ENCODE measurements at regions not wholly inside any gene's neighbourhood (a gene's known extent, or its start where the extent isn't known, plus 50 kb on each side); places are given as distances from the start of the nearest gene placed in this dataset.

DNA sequence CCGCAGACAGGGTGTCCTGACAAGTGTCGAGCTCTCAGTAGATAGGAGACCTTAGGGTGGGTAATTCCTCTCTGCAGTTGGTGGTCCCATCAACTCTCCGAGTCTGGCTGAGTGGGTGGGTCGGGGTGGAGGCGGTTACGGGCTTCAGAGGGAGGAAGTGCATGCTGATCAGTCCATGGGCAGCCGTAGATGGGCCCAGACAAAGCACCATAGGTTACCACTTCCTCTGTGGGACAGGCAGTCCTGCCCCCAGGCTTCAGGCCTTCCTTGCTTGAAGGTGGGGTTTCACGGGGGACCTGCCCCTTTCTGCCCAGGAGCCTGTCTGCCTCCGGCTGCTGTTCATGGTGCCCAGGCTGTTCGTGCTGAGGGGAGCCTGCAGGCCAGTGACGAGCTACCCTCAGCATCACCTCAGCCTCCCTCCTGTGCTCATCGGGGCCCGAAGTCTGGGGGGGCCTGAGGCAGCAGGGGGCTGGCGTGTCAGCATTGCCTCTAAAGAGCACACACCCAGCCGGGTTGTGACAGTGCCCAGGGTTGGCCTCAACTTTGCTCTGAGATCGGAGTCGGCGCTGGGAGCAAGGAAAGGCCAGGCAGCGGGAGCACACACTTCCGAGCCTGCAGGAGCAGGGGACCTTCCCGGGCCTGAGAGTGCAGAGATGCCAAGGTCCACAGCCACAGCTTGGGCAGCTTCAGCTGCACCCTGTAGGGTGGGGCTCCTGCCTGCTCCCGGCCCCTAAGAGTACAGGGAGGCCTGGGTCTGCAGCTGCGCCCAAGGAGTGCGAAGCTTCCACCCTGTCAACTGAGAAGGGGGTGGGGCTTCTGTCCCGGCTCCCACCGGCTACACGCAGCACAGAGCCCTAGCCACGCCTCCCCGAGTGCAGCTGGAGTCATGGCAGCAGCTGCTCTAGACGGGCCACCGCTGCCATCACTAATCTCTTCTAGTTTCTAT lies 225.4 kb upstream of the NRIP1 start:
- DNase-seq (ENCODE audit: extremely low spot score, unreplicated experiment), result no peak
- no peak overlapping the region for H3K27ac Mint-ChIP-seq (ENCODE audit: unreplicated experiment)
- H3K36me3 Mint-ChIP-seq (ENCODE audit: unreplicated experiment), result no peaks in the 10 kb centered on the region
- TF ChIP-seq, protein P1, sequence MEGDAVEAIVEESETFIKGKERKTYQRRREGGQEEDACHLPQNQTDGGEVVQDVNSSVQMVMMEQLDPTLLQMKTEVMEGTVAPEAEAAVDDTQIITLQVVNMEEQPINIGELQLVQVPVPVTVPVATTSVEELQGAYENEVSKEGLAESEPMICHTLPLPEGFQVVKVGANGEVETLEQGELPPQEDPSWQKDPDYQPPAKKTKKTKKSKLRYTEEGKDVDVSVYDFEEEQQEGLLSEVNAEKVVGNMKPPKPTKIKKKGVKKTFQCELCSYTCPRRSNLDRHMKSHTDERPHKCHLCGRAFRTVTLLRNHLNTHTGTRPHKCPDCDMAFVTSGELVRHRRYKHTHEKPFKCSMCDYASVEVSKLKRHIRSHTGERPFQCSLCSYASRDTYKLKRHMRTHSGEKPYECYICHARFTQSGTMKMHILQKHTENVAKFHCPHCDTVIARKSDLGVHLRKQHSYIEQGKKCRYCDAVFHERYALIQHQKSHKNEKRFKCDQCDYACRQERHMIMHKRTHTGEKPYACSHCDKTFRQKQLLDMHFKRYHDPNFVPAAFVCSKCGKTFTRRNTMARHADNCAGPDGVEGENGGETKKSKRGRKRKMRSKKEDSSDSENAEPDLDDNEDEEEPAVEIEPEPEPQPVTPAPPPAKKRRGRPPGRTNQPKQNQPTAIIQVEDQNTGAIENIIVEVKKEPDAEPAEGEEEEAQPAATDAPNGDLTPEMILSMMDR (IDR thresholded peaks at IDR 0.05), result no peak
- H3K4me3 Mint-ChIP-seq (ENCODE audit: unreplicated experiment), result no peak overlapping the region
- no peaks in the 10 kb centered on the region for H3K27me3 Mint-ChIP-seq (ENCODE audit: unreplicated experiment)
- H3K4me1 Mint-ChIP-seq (ENCODE audit: unreplicated experiment), result peaks cover 31% of the 10 kb centered on the region
- peaks cover 3% of the 10 kb centered on the region for H3K9me3 Mint-ChIP-seq (ENCODE audit: unreplicated experiment)

DNA sequence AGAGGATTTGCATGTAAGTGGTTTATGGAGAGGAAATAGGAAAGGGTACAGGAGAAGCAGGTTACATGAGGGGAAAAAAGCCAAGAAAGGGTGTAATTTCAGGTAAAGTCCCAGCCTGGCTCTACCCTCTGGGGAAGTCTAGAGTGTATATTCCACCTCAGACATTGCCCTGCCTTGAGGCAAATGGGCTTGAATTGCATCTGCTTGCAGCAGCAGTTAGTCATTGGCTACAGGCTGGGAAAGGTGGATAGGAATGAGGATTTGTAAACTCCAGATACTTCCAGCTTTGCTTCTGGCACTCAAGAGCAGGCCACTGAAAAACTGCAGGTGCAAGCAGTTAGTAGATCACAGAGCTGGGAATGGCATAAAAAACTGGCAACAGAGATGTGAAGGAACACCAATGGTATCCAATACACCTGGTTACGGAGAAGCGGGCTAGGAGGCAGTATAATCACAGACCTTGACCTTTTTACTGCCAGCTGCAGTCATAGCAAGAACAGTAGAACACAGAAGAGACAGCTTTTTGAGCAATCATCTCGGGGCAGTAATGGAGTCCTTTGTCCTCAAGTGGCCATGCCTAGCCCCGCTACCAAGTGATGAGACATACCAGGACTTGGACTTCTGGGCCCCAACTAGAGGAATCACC lies 226.9 kb upstream of the NRIP1 start:
- peaks cover 34% of the 10 kb centered on the region for H3K4me1 Mint-ChIP-seq (ENCODE audit: unreplicated experiment)
- TF ChIP-seq, protein P1 (IDR thresholded peaks at IDR 0.05), result no peak
- no peaks in the 10 kb centered on the region for H3K36me3 Mint-ChIP-seq (ENCODE audit: unreplicated experiment)
- H3K9me3 Mint-ChIP-seq (ENCODE audit: unreplicated experiment), result no peaks in the 10 kb centered on the region
- no peaks in the 10 kb centered on the region for H3K27me3 Mint-ChIP-seq (ENCODE audit: unreplicated experiment)
- no peak overlapping the region for H3K4me3 Mint-ChIP-seq (ENCODE audit: unreplicated experiment)
- no peak overlapping the region for H3K27ac Mint-ChIP-seq (ENCODE audit: unreplicated experiment)
- no peak for DNase-seq (ENCODE audit: extremely low spot score, unreplicated experiment)

DNA sequence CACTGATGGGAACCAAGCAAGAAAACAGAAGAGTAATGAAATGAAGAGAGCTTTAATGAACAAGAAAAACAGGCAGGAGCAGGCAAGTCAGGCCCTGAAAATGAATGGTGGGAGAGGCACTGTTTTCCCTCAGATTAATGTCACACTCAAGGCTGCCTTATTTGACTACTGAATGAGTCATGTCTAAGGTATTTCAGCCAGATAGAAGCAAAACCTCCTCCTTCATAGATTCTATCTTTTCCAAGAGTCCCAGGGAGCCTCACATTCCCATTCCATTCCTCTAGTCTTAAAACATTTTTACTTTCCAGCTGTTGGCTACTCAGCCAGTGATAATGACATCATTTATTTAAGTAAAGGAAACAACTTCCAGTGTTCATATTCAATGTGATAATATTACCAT lies 228.4 kb upstream of the NRIP1 start:
- TF ChIP-seq, protein P1 (IDR thresholded peaks at IDR 0.05), result no peak
- peak overlapping the region; percentile 71 for H3K27ac Mint-ChIP-seq (ENCODE audit: unreplicated experiment)
- DNase-seq (ENCODE audit: extremely low spot score, unreplicated experiment), result no peak
- H3K4me3 Mint-ChIP-seq (ENCODE audit: unreplicated experiment), result no peak overlapping the region
- H3K9me3 Mint-ChIP-seq (ENCODE audit: unreplicated experiment), result no peaks in the 10 kb centered on the region
- H3K36me3 Mint-ChIP-seq (ENCODE audit: unreplicated experiment), result no peaks in the 10 kb centered on the region
- H3K4me1 Mint-ChIP-seq (ENCODE audit: unreplicated experiment), result peaks cover 41% of the 10 kb centered on the region
- H3K27me3 Mint-ChIP-seq (ENCODE audit: unreplicated experiment), result no peaks in the 10 kb centered on the region

DNA sequence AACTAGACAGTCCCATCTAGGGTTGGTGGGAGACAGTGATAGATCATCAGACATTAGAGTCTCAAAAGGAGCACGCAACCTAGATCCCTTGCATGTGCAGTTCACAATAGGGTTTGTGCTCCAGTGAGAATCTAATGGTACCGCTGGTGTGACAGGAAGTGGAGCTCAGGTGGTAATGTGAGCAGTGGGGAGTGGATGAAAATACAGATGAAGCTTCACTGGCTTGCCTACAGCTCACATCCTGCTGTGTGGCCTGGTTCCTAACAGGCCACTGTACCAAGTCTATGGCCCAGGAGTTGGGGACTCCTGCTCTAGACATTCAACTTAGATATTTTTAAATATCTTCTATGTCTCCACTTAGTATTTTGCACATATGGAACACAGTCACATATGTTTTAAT lies 231.1 kb upstream of the NRIP1 start:
- Mint-ChIP-seq H3K27ac (ENCODE audit: unreplicated experiment) (no peak overlapping the region), H3K9me3 (ENCODE audit: unreplicated experiment) (no peaks in the 10 kb centered on the region), H3K4me3 (ENCODE audit: unreplicated experiment) (no peak overlapping the region), H3K4me1 (ENCODE audit: unreplicated experiment) (peaks cover 44% of the 10 kb centered on the region), H3K27me3 (ENCODE audit: unreplicated experiment) (no peaks in the 10 kb centered on the region), H3K36me3 (ENCODE audit: unreplicated experiment) (no peaks in the 10 kb centered on the region)
- no peak for DNase-seq (ENCODE audit: extremely low spot score, unreplicated experiment)
- TF ChIP-seq, protein P1 (IDR thresholded peaks at IDR 0.05), result no peak

DNA sequence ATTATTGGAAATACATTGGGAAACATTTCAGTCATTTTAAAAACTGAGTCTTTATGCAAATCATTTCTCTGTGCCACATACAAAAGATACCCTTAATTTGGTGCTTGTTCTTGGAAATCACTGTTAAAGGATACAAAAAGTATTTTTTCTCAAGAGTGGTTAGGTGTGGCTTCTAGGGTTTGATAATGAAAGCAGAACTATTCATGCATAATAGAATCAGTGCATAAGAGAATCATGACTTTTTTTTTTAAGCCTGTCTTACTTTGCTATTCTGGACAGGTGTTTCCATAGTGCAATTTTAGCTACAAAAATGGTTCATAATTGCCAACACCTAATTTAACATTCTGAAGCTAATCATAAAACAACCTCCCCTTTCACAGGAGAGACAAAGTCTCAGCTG lies 233.0 kb upstream of the NRIP1 start:
- Mint-ChIP-seq H3K4me3 (ENCODE audit: unreplicated experiment) (no peak overlapping the region), H3K36me3 (ENCODE audit: unreplicated experiment) (no peaks in the 10 kb centered on the region), H3K27me3 (ENCODE audit: unreplicated experiment) (no peaks in the 10 kb centered on the region), H3K4me1 (ENCODE audit: unreplicated experiment) (peaks cover 36% of the 10 kb centered on the region), H3K27ac (ENCODE audit: unreplicated experiment) (no peak overlapping the region), H3K9me3 (ENCODE audit: unreplicated experiment) (peaks cover 2% of the 10 kb centered on the region)
- TF ChIP-seq, protein P1 (IDR thresholded peaks at IDR 0.05), result no peak
- no peak for DNase-seq (ENCODE audit: extremely low spot score, unreplicated experiment)
